IPS-NIHi7 (cell line): ENCODE measurements at regions not wholly inside any gene's neighbourhood (a gene's known extent, or its start where the extent isn't known, plus 50 kb on each side); places are given as distances from the start of the nearest gene placed in this dataset.
A peak's percentile ranks its signal among the peaks of the same experiment; 100 is the strongest.
"Not testable (repeated sequence)": the region's sequence is repeated elsewhere in the genome, so short reads cannot be mapped to it uniquely, and the experiment has no call there.

Experiments used
- DNase-seq: peaks from one replicate; pipeline ENCODE4 v3.0.0; 2012; ENCODE audit warnings: mixed read lengths; ENCODE audit errors: extremely low spot score

DNA sequence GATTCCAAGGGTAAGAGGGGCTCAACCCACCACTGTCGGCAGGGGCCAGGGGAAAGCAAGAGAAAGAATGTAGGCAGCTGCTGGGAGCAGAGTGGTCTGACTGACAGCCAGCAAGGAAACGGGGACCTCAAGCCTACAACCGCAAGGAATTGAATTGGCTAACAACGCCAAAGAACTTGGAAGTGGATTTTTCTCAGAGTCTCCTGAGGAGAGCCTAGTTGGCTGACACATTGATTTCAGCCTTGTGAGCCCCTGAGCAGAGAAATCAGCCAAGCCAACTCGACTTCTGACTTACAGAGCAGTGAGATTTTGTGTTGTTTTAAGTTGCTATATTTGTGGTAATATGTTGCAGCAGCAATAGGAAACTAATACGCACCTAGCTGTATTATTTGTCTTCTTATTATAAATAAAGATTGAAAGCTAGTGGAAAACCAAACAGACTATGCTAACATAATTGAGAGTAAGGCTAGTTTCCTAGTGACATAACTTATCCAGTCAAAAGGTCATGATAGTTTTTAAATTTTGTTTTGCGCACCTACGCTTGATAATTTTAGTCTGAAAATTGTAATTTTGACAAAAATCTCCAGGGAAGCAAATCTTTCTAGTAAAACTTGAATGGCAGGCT is 145.8 kb upstream of the HCCS start:
- DNase-seq = no peak

- DNase-seq = no peak
Observed at GRCh38 chrX:10966057-10966456, 145.1 kb upstream of the HCCS start.

- DNase-seq = no peak
Observed at GRCh38 chrX:10971176-10971575, 140.0 kb upstream of the HCCS start.

- DNase-seq = no peak
Observed at GRCh38 chrX:10971759-10972158, 139.4 kb upstream of the HCCS start.

DNA sequence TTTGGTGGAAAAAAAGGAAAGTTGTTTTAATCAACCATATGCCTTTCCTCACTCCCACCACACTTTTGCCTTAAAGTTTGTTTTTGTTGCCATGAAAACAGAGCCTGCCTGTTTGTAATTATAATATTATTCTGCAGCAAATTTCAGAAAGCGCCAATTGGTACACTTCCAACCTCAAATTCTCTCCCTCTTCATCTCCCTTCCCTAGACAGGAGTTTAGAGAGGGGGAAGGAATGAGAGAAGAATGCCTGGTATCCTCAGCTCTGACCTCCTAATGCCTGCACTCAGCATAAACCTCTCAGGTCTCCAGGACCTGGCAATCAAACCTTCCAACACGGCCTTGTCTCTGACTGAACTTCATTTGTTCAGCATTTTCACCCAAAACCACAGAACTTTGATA is 138.4 kb upstream of the HCCS start:
- no peak for DNase-seq

DNA sequence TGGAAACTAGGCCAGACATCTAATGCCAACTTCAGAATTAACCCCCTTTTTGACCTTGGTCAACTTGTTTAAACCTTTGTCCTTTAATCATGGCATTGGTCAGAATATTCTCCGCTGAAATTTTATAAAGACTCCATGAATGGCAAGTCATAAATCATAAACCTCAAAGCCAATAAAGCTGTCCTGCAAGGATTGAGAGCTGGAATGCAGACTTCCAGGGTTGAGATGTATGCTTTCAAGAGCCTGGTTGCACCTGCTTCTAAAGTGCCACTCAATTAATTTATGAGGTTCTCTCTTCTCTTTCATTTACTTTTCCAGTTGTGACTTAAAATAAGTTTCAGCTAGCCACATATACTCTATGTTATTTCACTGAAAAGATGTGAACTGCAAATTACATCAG is 136.2 kb upstream of the HCCS start:
- DNase-seq = no peak

GRCh38 chrX:10979956-10980355 is 131.2 kb upstream of the HCCS start:
- DNase-seq = no peak

GRCh38 chrX:10981506-10981905 is 129.6 kb upstream of the HCCS start:
- no peak for DNase-seq

- DNase-seq = no peak
Observed at GRCh38 chrX:10983526-10983925, 127.6 kb upstream of the HCCS start.

- DNase-seq = no peak
Observed at GRCh38 chrX:10984213-10984612, 126.9 kb upstream of the HCCS start.

DNA sequence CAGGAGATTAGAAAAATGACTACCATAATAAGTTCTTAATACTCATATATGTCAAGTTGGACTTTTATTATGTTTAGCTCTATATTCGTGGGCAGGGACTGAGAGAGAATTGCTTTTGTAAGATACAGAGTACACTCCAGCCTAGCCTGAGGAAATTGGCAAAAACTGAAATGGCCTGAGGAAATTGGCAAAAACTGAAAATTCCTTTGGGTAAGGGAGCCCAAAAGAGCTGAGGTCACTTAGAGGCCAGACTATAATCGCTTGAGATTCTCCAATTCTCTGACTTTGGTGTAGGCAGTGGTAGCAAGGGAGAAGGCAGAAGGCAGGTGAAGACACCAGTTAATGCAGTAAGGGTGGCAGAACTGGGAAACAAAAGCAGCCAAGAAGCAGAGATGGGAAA is 124.5 kb upstream of the HCCS start:
- DNase-seq = no peak

DNA sequence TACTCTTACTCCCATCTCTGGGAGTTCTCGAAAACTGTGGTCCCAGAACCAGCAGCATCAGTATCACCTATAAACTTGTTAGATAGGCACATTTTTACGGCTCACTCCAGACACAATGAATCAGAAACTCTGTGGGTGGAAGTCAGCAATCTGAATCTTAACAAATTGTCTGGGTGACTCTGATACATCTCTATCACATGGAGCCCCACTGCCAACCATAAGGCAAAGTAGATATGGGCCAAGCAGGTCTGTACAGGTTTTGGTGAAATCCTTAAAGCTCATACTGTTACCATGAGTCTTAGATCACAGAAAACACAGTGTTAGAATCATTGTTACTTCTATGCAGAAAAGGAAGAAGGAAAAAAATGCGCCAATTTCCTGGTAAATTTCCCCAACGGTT is 122.5 kb upstream of the HCCS start:
- DNase-seq = no peak

DNA sequence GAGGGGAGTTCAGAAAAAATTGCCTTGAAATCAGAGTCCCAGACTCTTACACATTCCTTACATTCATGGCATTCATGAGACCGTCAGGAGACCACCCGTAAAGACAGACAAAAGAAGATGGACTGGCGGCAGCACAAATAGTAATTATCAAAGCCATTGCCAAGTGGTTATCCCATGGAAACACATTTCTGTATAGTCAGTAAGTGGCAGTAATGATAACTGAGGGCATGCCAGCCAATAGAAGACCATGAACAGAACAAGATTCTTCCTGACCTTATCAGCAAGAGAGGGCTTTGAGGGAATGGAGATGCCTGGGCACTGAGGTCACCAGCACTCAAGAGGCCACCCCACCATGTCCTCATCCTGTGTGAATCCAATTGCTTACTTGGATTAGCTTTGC is 121.7 kb upstream of the HCCS start:
- peak; percentile 26 for DNase-seq

- DNase-seq = no peak
Observed at GRCh38 chrX:10990418-10990817, 120.7 kb upstream of the HCCS start.

DNA sequence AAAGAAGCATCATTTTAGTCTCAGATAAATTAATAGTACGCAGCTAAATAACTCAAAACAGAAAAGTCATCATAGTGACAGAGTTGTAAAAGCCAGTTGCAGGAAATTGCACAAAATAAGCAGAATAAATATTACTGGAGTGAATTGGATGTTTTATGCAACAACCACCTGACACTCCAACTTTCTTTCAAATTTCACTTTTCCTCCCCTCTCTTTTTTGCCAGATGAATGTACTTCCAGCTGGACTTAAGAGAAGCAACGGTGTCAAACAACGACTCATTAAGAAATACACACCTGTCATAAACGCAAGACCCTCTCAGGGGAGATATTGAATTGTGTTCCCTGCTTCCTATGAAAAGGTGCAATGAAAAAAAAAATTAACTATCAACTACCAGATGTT is 120.2 kb upstream of the HCCS start:
- no peak for DNase-seq

DNA sequence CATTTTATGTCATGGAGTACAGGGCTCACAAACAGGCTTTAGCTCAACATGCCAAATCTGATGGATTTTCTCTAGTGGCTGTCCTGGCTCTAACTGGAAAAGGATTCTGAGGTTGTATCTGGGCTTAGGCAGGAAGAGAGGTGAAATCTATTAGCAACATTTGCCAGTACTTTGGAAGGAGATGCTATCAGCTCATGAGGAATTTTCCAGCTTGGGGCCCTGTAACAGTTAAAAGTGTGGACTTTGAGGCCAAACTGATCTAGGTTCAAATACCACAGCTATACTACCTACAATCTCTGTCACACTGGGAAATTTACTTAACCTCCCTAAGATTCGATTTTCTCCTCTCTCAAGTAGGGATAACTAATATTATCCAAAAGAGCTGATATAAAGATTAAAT is 119.0 kb upstream of the HCCS start:
- no peak for DNase-seq

DNA sequence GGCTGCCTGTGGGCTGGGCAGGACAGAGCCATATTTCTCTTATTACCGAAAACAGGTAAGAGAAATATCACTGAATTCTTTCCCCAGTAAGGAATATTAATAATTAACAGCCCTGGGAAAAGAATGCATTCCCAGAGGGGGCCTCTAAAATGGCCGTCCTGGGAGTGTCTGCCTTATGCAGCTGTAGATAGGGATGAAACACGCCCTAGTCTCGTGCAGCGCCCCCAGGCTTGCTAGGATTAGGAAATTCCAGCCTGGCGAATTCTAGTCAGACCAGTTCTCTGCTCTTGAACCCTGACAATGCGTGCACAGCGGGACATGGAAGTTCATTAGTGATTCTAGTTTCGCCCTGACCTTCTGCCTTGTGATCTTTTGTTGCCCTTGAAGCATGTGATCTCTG is 104.1 kb upstream of the HCCS start:
- DNase-seq = not testable (repeated sequence)

- DNase-seq = no peak
Observed at GRCh38 chrX:11010476-11010875, 100.7 kb upstream of the HCCS start.

GRCh38 chrX:11016728-11017127 is 94.4 kb upstream of the HCCS start:
- DNase-seq = no peak

DNA sequence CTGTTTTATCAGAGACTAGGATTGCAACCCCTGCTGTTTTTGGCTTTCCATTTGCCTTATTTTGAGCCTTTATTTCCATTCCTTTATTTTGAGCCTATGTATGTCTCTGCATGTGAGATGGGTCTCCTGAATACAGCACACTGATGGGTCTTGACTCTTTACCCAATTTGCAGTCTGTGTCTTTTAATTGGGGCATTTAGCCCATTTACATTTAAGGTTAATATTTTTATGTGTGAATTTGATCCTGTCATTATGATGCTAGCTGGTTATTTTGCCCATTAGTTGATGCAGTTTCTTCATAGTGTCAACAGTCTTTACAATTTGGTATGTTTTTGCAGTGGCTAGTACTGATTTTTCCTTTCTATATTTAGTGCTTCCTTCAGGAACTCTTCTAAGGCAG is 88.5 kb upstream of the HCCS start:
- DNase-seq = not testable (repeated sequence)

- DNase-seq = no peak
Observed at GRCh38 chrX:11039926-11040325, 71.2 kb upstream of the HCCS start.

DNA sequence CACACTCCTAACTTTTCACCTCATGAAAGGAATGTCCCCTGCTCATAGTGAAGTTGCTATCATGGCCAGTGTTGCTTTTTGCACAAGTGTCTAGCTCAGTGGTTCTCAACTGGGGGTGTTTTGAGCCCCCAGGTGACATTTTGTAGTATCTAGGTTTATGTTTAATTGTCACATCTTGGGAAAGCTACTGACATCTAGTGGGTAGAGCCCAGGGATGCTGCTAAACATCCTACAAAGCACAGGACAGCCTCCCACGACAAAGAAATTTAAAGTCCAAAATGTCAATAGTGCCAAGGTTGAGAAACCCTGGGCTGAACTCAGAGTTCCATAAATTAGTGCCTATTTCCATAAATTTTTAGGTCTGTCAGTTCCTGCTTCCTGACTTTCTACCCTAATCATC is 70.7 kb upstream of the HCCS start:
- no peak for DNase-seq

GRCh38 chrX:11040996-11041395 is 70.1 kb upstream of the HCCS start:
- DNase-seq = no peak

DNA sequence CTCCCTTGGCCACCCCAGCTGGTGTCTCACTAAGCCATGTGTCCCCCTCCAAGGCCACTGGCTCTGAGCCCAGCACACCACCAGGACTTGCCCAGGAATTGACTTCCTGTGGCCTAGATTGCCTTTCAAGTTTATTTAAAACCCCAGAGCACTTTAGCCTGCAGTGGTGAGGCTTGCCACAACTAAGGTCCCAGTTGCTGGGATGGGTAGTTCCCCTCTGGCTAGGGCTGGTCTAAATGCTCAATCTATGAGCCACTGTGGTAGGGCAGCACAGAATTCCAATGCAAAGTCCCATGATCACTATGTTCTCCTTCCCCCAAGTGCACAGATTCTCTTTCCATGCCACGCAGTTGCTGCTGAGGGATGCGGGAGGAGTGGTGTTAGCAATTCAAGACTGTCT is 61.1 kb upstream of the HCCS start:
- no peak for DNase-seq

- no peak for DNase-seq
Observed at GRCh38 chrX:11053351-11053750, 57.8 kb upstream of the HCCS start.
